Neural cell (in vitro differentiated cells): ENCODE measurements at regions not wholly inside any gene's neighbourhood (a gene's known extent, or its start where the extent isn't known, plus 50 kb on each side); places are given as distances from the start of the nearest gene placed in this dataset.

Source experiments
- H2AFZ ChIP-seq: fragments of 200-600, 300-800 bp; sonication (generic), shearing (Covaris generic); 2 replicates; pipeline ENCODE4 v1.6.0; 2014; ENCODE audit warnings: low read depth, mild to moderate bottlenecking, antibody characterized with exemption, low read length, moderate library complexity
- H3F3A ChIP-seq: fragments of 200-600 bp; shearing (Covaris generic); 2 replicates; pipeline ENCODE4 v1.6.1; 2016; ENCODE audit warnings: mild to moderate bottlenecking, moderate library complexity, mixed read lengths, antibody characterized with exemption, low read length; ENCODE audit not compliant: insufficient read depth, poor library complexity, severe bottlenecking
- H3K27ac ChIP-seq: fragments of 200-600, 300-800 bp; sonication (generic), shearing (Covaris generic); 2 replicates; pipeline ENCODE4 v1.5.1; 2014; ENCODE audit warnings: mild to moderate bottlenecking, low read length, moderate library complexity
- H3K27me3 ChIP-seq: fragments of 300-800, 200-600 bp; sonication (generic), shearing (Covaris generic); 2 replicates; pipeline ENCODE4 v1.6.0; 2014; ENCODE audit warnings: mild to moderate bottlenecking, low read depth, low read length, moderate library complexity; ENCODE audit not compliant: insufficient read depth
- H3K36me3 ChIP-seq: fragments of 300-800, 200-600 bp; sonication (generic), shearing (Covaris generic); 2 replicates; pipeline ENCODE4 v1.5.1; 2014; ENCODE audit warnings: mild to moderate bottlenecking, antibody characterized with exemption, low read length, moderate library complexity; ENCODE audit not compliant: insufficient read depth
- H3K4me2 ChIP-seq: fragments of 300-800, 200-600 bp; sonication (generic), shearing (Covaris generic); 2 replicates; pipeline ENCODE4 v1.6.0; 2014; ENCODE audit warnings: mild to moderate bottlenecking, low read length
- H3K4me3 ChIP-seq: fragments of 300-800, 200-600 bp; sonication (generic), shearing (Covaris generic); 2 replicates; pipeline ENCODE4 v1.5.1; 2014; ENCODE audit warnings: mild to moderate bottlenecking, low read length, moderate library complexity
- H3K79me2 ChIP-seq: fragments of 200-600 bp; shearing (Covaris generic); replicated peaks from 2 replicates; pipeline ENCODE4 v1.6.0; 2014; ENCODE audit warnings: mild to moderate bottlenecking, low read length, moderate library complexity; ENCODE audit not compliant: insufficient read depth
- H3K9ac ChIP-seq: fragments of 300-800, 200-600 bp; sonication (generic), shearing (Covaris generic); 2 replicates; pipeline ENCODE4 v1.6.1; 2016; ENCODE audit warnings: mild to moderate bottlenecking, low read length, mixed read lengths
- H3K9me2 ChIP-seq: fragments of 200-600 bp; shearing (Covaris generic); 2 replicates; pipeline ENCODE4 v1.6.1; 2016; ENCODE audit warnings: mild to moderate bottlenecking, low read length, mixed read lengths; ENCODE audit not compliant: insufficient read depth
- H3K9me3 ChIP-seq: fragments of 200-600, 300-800 bp; sonication (generic), shearing (Covaris generic); 2 replicates; pipeline ENCODE4 v1.6.1; 2016; ENCODE audit warnings: mild to moderate bottlenecking, mixed run types, low read length, moderate library complexity, mixed read lengths
- H4K20me1 ChIP-seq: fragments of 200-600 bp; shearing (Covaris generic); 2 replicates; pipeline ENCODE4 v1.6.1; 2016; ENCODE audit warnings: mild to moderate bottlenecking, mixed run types; ENCODE audit not compliant: insufficient read depth
- EP300 ChIP-seq: fragments of 450-650 bp; conservative IDR thresholded peaks from 2 replicates; pipeline ENCODE4 v1.6.1; 2014; ENCODE audit warnings: antibody characterized with exemption, mild to moderate bottlenecking, moderate library complexity; ENCODE audit not compliant: poor library complexity, severe bottlenecking
- EZH2 ChIP-seq: fragments of 200-600, 300-800 bp; shearing (Covaris generic), sonication (generic); IDR thresholded peaks from 2 replicates; pipeline ENCODE4 v1.6.1; 2014; ENCODE audit warnings: antibody characterized with exemption, low read length, borderline replicate concordance, mild to moderate bottlenecking; ENCODE audit not compliant: insufficient read depth, poor library complexity, severe bottlenecking
- MXI1 ChIP-seq: fragments of 450-650 bp; conservative IDR thresholded peaks from 2 replicates; pipeline ENCODE4 v1.6.1; 2014; ENCODE audit warnings: antibody characterized with exemption, mild to moderate bottlenecking; ENCODE audit not compliant: poor library complexity, severe bottlenecking
- POLR2AphosphoS5 ChIP-seq: IDR thresholded peaks from 2 replicates; pipeline ENCODE4 v1.6.1; 2012
- RAD21 ChIP-seq: fragments of 450-650 bp; conservative IDR thresholded peaks from 2 replicates; pipeline ENCODE4 v1.6.1; 2014; ENCODE audit warnings: antibody characterized with exemption, mild to moderate bottlenecking, moderate library complexity
- REST ChIP-seq: IDR thresholded peaks from 2 replicates; pipeline ENCODE4 v1.6.1; 2012; ENCODE audit warnings: borderline replicate concordance
- SMC3 ChIP-seq: fragments of 450-650 bp; conservative IDR thresholded peaks from 2 replicates; pipeline ENCODE4 v1.6.1; 2014; ENCODE audit warnings: antibody characterized with exemption, mild to moderate bottlenecking, moderate library complexity; ENCODE audit not compliant: poor library complexity
- TAF1 ChIP-seq: IDR thresholded peaks from 2 replicates; pipeline ENCODE4 v1.6.1; 2012; ENCODE audit warnings: low read depth
- TF ChIP-seq, protein P1 (sequence below): fragments of 450-650 bp; IDR thresholded peaks from 2 replicates; pipeline ENCODE4 v1.5.1; 2014; ENCODE audit warnings: antibody characterized with exemption, mild to moderate bottlenecking, moderate library complexity; ENCODE audit not compliant: poor library complexity, severe bottlenecking

- H3K9me3 ChIP-seq = no peaks in the 10 kb centered on the region
- no peak overlapping the region for H2AFZ ChIP-seq
- H3K9ac ChIP-seq = no peak overlapping the region
- no peak overlapping the region for H3K27ac ChIP-seq
- no peak overlapping the region for H3K4me3 ChIP-seq
- H3K79me2 ChIP-seq = no peaks in the 10 kb centered on the region
- H3K36me3 ChIP-seq = no peaks in the 10 kb centered on the region
- H3K4me2 ChIP-seq = no peak overlapping the region
- no peaks in the 10 kb centered on the region for H4K20me1 ChIP-seq
- H3K9me2 ChIP-seq = no peaks in the 10 kb centered on the region
- no peaks in the 10 kb centered on the region for H3K27me3 ChIP-seq
- no peaks in the 10 kb centered on the region for H3F3A ChIP-seq
- TF ChIP-seq RAD21 (no peak), TAF1 (no peak), SMC3 (no peak), MXI1 (no peak), REST (no peak), EZH2 (no peak), EP300 (no peak), POLR2AphosphoS5 (no peak)
- TF ChIP-seq, protein P1, sequence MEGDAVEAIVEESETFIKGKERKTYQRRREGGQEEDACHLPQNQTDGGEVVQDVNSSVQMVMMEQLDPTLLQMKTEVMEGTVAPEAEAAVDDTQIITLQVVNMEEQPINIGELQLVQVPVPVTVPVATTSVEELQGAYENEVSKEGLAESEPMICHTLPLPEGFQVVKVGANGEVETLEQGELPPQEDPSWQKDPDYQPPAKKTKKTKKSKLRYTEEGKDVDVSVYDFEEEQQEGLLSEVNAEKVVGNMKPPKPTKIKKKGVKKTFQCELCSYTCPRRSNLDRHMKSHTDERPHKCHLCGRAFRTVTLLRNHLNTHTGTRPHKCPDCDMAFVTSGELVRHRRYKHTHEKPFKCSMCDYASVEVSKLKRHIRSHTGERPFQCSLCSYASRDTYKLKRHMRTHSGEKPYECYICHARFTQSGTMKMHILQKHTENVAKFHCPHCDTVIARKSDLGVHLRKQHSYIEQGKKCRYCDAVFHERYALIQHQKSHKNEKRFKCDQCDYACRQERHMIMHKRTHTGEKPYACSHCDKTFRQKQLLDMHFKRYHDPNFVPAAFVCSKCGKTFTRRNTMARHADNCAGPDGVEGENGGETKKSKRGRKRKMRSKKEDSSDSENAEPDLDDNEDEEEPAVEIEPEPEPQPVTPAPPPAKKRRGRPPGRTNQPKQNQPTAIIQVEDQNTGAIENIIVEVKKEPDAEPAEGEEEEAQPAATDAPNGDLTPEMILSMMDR = no peak
These were observed 188.3 kb upstream of the SLC39A10 start for GRCh38 chr2:195468771-195469170.

DNA sequence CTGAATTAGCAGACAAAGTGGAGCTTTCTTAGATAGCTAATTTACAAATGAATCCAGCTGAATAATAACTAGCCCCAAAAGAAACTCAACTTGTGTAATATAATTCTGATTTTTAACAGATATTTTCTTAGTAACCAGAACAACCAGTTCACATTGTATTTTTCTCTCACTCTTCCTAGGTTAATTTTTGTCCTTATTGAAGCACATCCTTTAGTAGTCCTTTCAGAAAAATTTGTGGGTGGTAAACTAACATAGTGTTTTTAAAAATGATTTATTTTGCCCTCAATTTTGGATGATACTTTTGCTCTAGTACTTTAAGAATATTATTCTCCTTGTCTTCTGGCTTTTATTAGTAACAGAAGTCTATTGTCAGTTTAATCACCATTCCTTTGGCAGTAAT is 190.6 kb upstream of the SLC39A10 start:
- H3K4me2 ChIP-seq = no peak overlapping the region
- H3K4me3 ChIP-seq = no peak overlapping the region
- H3K36me3 ChIP-seq = no peaks in the 10 kb centered on the region
- H3K27me3 ChIP-seq = no peaks in the 10 kb centered on the region
- H3F3A ChIP-seq = no peaks in the 10 kb centered on the region
- no peaks in the 10 kb centered on the region for H4K20me1 ChIP-seq
- no peak overlapping the region for H3K9ac ChIP-seq
- no peaks in the 10 kb centered on the region for H3K9me2 ChIP-seq
- no peak overlapping the region for H2AFZ ChIP-seq
- H3K27ac ChIP-seq = no peak overlapping the region
- TF ChIP-seq POLR2AphosphoS5 = no peak
- H3K9me3 ChIP-seq = no peaks in the 10 kb centered on the region
- no peaks in the 10 kb centered on the region for H3K79me2 ChIP-seq

GRCh38 chr2:195461010-195461409 is 196.0 kb upstream of the SLC39A10 start:
- Histone ChIP-seq H3K27me3 (no peaks in the 10 kb centered on the region), H4K20me1 (no peaks in the 10 kb centered on the region), H3K36me3 (no peaks in the 10 kb centered on the region), H3F3A (no peaks in the 10 kb centered on the region), H3K9me2 (no peaks in the 10 kb centered on the region), H3K4me3 (no peak overlapping the region), H3K9ac (no peak overlapping the region), H3K27ac (no peak overlapping the region), H2AFZ (no peak overlapping the region), H3K4me2 (no peak overlapping the region), H3K79me2 (no peaks in the 10 kb centered on the region), H3K9me3 (no peaks in the 10 kb centered on the region)
- no peak for TF ChIP-seq EP300
- TF ChIP-seq POLR2AphosphoS5 = no peak
- TF ChIP-seq EZH2 = no peak
- no peak for TF ChIP-seq REST
- TF ChIP-seq SMC3 = no peak
- no peak for TF ChIP-seq TAF1
